GM21576 (cell line): ENCODE measurements at regions not wholly inside any gene's neighbourhood (a gene's known extent, or its start where the extent isn't known, plus 50 kb on each side); places are given as distances from the start of the nearest gene placed in this dataset.

Experiments used
- ATAC-seq: cut with Tn5 transposase; IDR thresholded peaks from one replicate; pipeline ENCODE4 v1.9.1; 2021; ENCODE audit warnings: mild to moderate bottlenecking, moderate library complexity; ENCODE audit not compliant: unreplicated experiment

GRCh38 chr9:105142406-105143135 is 101.9 kb upstream of the SLC44A1 start:
- no peak for ATAC-seq

- ATAC-seq: no peak
Observed at GRCh38 chr9:105143136-105143430, 101.4 kb upstream of the SLC44A1 start.

GRCh38 chr9:105144076-105144475 is 100.4 kb upstream of the SLC44A1 start:
- ATAC-seq: no peak

GRCh38 chr9:105144841-105145240 is 99.6 kb upstream of the SLC44A1 start:
- no peak for ATAC-seq

GRCh38 chr9:105146677-105147076 is 97.8 kb upstream of the SLC44A1 start:
- ATAC-seq: no peak

- no peak for ATAC-seq
Observed at GRCh38 chr9:105147110-105147871, 97.2 kb upstream of the SLC44A1 start.

GRCh38 chr9:105148328-105149006 is 96.0 kb upstream of the SLC44A1 start:
- ATAC-seq: no peak

GRCh38 chr9:105150991-105151685 is 93.3 kb upstream of the SLC44A1 start:
- ATAC-seq: no peak

GRCh38 chr9:105151686-105151995 is 92.8 kb upstream of the SLC44A1 start:
- no peak for ATAC-seq

- ATAC-seq: no peak
Observed at GRCh38 chr9:105154723-105155191, 89.7 kb upstream of the SLC44A1 start.

GRCh38 chr9:105157171-105157583 is 87.3 kb upstream of the SLC44A1 start:
- ATAC-seq: peak; percentile 85

GRCh38 chr9:105158020-105158419 is 86.4 kb upstream of the SLC44A1 start:
- ATAC-seq: no peak

- no peak for ATAC-seq
Observed at GRCh38 chr9:105158898-105159297, 85.6 kb upstream of the SLC44A1 start.

- no peak for ATAC-seq
Observed at GRCh38 chr9:105168870-105169319, 75.6 kb upstream of the SLC44A1 start.

- no peak for ATAC-seq
Observed at GRCh38 chr9:105171076-105171475, 73.4 kb upstream of the SLC44A1 start.

GRCh38 chr9:105171589-105171988 is 72.9 kb upstream of the SLC44A1 start:
- ATAC-seq: no peak

GRCh38 chr9:105172436-105172835 is 72.0 kb upstream of the SLC44A1 start:
- ATAC-seq: no peak

GRCh38 chr9:105173306-105173705 is 71.1 kb upstream of the SLC44A1 start:
- ATAC-seq: no peak

GRCh38 chr9:105173826-105174225 is 70.6 kb upstream of the SLC44A1 start:
- no peak for ATAC-seq

- no peak for ATAC-seq
Observed at GRCh38 chr9:105176194-105176593, 68.3 kb upstream of the SLC44A1 start.

- ATAC-seq: no peak
Observed at GRCh38 chr9:105178076-105178475, 66.4 kb upstream of the SLC44A1 start.
